Midbrain (tissue), 1 donor: ENCODE measurements at regions not wholly inside any gene's neighbourhood (a gene's known extent, or its start where the extent isn't known, plus 50 kb on each side); places are given as distances from the start of the nearest gene placed in this dataset.

Source experiments
- DNase-seq: peaks from one replicate; lab custom pipeline; 2025; lab: John Stamatoyannopoulos, UW

- no peak for DNase-seq
Observed at GRCh38 chr10:31709476-31709875, 219.2 kb downstream of the ARHGAP12 start.

- DNase-seq = no peak
Observed at GRCh38 chr10:31709028-31709427, 219.6 kb downstream of the ARHGAP12 start.

- no peak for DNase-seq
Observed at GRCh38 chr10:31708474-31708873, 220.2 kb downstream of the ARHGAP12 start.

GRCh38 chr10:31708046-31708445 is 220.6 kb downstream of the ARHGAP12 start:
- DNase-seq = no peak

GRCh38 chr10:31707093-31708039 is 221.3 kb downstream of the ARHGAP12 start:
- peak; percentile 41 for DNase-seq

GRCh38 chr10:31706464-31707092 is 222.1 kb downstream of the ARHGAP12 start:
- no peak for DNase-seq

GRCh38 chr10:31705136-31705535 is 223.5 kb downstream of the ARHGAP12 start:
- DNase-seq = no peak

- no peak for DNase-seq
Observed at GRCh38 chr10:31704195-31704594, 224.4 kb downstream of the ARHGAP12 start.

GRCh38 chr10:31702954-31703353 is 225.7 kb downstream of the ARHGAP12 start:
- no peak for DNase-seq

GRCh38 chr10:31702005-31702404 is 226.6 kb downstream of the ARHGAP12 start:
- no peak for DNase-seq

GRCh38 chr10:31701546-31701945 is 227.1 kb downstream of the ARHGAP12 start:
- DNase-seq = no peak

GRCh38 chr10:31700181-31700611 is 228.4 kb downstream of the ARHGAP12 start:
- no peak for DNase-seq

GRCh38 chr10:31698181-31698830 is 230.3 kb downstream of the ARHGAP12 start:
- no peak for DNase-seq

- DNase-seq = peak; percentile 68
Observed at GRCh38 chr10:31697271-31698180, 231.1 kb downstream of the ARHGAP12 start.

- no peak for DNase-seq
Observed at GRCh38 chr10:31694929-31695837, 233.4 kb downstream of the ARHGAP12 start.

GRCh38 chr10:31694126-31694685 is 234.4 kb downstream of the ARHGAP12 start:
- DNase-seq = no peak

GRCh38 chr10:31693491-31693890 is 235.1 kb downstream of the ARHGAP12 start:
- no peak for DNase-seq

GRCh38 chr10:31689233-31689632 is 239.4 kb downstream of the ARHGAP12 start:
- DNase-seq = no peak

- no peak for DNase-seq
Observed at GRCh38 chr10:31687663-31688482, 240.8 kb downstream of the ARHGAP12 start.
